ENCODE measurements at regions not wholly inside any gene's neighbourhood (a gene's known extent, or its start where the extent isn't known, plus 50 kb on each side); places are given as distances from the start of the nearest gene placed in this dataset.
A peak's percentile ranks its signal among the peaks of the same experiment; 100 is the strongest.

DNA sequence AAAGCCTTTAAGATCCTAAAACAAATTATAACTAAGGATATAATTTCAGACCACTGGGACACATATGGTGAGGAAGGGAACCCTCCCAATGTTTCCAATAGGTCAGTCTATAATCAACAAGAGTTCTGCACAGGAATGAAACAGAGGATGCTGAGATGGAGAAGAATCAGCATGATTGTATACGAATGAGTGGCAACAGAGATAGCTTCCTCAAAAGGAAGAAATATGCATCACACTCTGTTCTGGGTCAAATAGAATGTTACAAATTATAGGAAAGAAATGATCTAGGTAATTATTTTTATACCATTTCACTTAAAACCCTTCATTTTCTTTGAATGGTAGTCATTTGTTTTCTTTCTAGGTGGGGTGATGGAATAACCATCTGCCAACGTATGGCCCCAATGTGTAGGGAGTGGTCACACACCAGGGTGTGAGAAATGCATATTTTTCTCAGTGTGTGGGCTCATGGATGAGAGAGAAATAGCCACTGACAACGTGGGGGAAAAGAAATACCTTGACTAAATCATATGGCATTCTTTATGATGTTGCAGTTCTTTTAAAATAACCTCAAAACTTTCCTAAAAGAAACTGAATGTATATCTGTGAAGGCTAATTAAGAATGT lies 104.6 kb upstream of the IVNS1ABP start:
- H3K27me3 ChIP-seq (ENCODE audit: low read length), result no peaks in the 10 kb centered on the region
- no peak overlapping the region for H2AFZ ChIP-seq (ENCODE audit: low read length)
- CTCF ChIA-PET, result no interaction called here
- BruUV-seq (replicated peaks), result no TSS peak
- H3F3A ChIP-seq (ENCODE audit: low read length, unreplicated experiment), result no peaks in the 10 kb centered on the region
- no peak for ATAC-seq
- intact Hi-C loops (cut with micrococcal nuclease), result no loop called here
- H3K36me3 ChIP-seq (ENCODE audit: low read depth, low read length), result no peaks in the 10 kb centered on the region
- H3K79me2 ChIP-seq (ENCODE audit: low read length), result no peaks in the 10 kb centered on the region
- POLR2A ChIA-PET (ENCODE audit: unreplicated experiment), result no interaction called here
- H3K27ac ChIP-seq (ENCODE audit: low read length), result no peak overlapping the region
- no peaks in the 10 kb centered on the region for H3K9me3 ChIP-seq (ENCODE audit: low read length)
- no peak overlapping the region for H3K9ac ChIP-seq (ENCODE audit: low read length)
- H3K4me3 ChIP-seq (ENCODE audit: low read length), result no peak overlapping the region
- no peaks in the 10 kb centered on the region for H4K20me1 ChIP-seq (ENCODE audit: low read length)
- no peak overlapping the region for H3K4me2 ChIP-seq (ENCODE audit: low read length)
- no peak for DNase-seq
- TF ChIP-seq, protein P1, sequence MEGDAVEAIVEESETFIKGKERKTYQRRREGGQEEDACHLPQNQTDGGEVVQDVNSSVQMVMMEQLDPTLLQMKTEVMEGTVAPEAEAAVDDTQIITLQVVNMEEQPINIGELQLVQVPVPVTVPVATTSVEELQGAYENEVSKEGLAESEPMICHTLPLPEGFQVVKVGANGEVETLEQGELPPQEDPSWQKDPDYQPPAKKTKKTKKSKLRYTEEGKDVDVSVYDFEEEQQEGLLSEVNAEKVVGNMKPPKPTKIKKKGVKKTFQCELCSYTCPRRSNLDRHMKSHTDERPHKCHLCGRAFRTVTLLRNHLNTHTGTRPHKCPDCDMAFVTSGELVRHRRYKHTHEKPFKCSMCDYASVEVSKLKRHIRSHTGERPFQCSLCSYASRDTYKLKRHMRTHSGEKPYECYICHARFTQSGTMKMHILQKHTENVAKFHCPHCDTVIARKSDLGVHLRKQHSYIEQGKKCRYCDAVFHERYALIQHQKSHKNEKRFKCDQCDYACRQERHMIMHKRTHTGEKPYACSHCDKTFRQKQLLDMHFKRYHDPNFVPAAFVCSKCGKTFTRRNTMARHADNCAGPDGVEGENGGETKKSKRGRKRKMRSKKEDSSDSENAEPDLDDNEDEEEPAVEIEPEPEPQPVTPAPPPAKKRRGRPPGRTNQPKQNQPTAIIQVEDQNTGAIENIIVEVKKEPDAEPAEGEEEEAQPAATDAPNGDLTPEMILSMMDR (conservative IDR thresholded peaks at IDR 0.05; ENCODE audit: low read depth, low read length), result no peak
- TF ChIP-seq EZH2phosphoT487 (IDR thresholded peaks at IDR 0.05; ENCODE audit: borderline replicate concordance, low read length), result no peak
- TF ChIP-seq EZH2 (IDR thresholded peaks at IDR 0.05; ENCODE audit: low read length, unreplicated experiment), result no peak
- no peaks in the 10 kb centered on the region for H3K9me2 ChIP-seq (replicated peaks; ENCODE audit: low read length)
- H3K4me1 ChIP-seq (ENCODE audit: insufficient read depth, low read length), result no peaks in the 10 kb centered on the region

GRCh38 chr1:185420588-185421081 lies 103.6 kb upstream of the IVNS1ABP start:
- ATAC-seq, result no peak
- POLR2A ChIA-PET (ENCODE audit: unreplicated experiment), result no interaction called here
- Histone ChIP-seq H3K27ac (ENCODE audit: low read length) (no peak overlapping the region), H3K79me2 (ENCODE audit: low read length) (no peaks in the 10 kb centered on the region), H3K36me3 (ENCODE audit: low read depth, low read length) (no peaks in the 10 kb centered on the region), H3K27me3 (ENCODE audit: low read length) (no peaks in the 10 kb centered on the region), H3K4me1 (ENCODE audit: insufficient read depth, low read length) (no peaks in the 10 kb centered on the region), H3K4me3 (ENCODE audit: low read length) (no peak overlapping the region), H3K9me2 (replicated peaks; ENCODE audit: low read length) (no peaks in the 10 kb centered on the region), H3F3A (ENCODE audit: low read length, unreplicated experiment) (no peaks in the 10 kb centered on the region), H3K9me3 (ENCODE audit: low read length) (no peaks in the 10 kb centered on the region), H4K20me1 (ENCODE audit: low read length) (no peaks in the 10 kb centered on the region), H2AFZ (ENCODE audit: low read length) (no peak overlapping the region), H3K4me2 (ENCODE audit: low read length) (no peak overlapping the region), H3K9ac (ENCODE audit: low read length) (no peak overlapping the region)
- no TSS peak for BruUV-seq (replicated peaks)
- intact Hi-C loops (cut with micrococcal nuclease), result no loop called here
- CTCF ChIA-PET, result no interaction called here
- DNase-seq, result no peak
- TF ChIP-seq EZH2 (IDR thresholded peaks at IDR 0.05; ENCODE audit: low read length, unreplicated experiment), result no peak
- TF ChIP-seq EZH2phosphoT487 (IDR thresholded peaks at IDR 0.05; ENCODE audit: borderline replicate concordance, low read length), result no peak
- TF ChIP-seq, protein P1 (conservative IDR thresholded peaks at IDR 0.05; ENCODE audit: low read depth, low read length), result no peak

DNA sequence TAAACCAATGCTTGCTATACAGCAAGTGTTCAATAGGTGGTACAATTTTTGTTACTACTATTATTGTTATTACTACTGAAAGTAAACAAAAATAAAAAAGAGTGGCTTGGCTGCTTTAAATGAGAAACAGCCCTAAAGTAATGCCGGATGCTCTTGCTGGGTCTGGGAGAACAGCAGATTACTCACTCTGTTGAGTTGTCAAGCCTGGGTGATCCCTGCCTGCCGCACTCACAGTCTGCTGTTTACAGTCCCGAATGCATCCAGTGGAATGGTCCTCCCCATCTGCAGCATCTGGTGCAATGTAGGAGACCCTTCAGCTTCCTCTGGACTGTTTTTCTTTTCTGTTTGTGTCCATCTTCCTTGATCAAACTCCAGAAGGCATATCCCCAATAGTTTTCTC lies 102.7 kb upstream of the IVNS1ABP start:
- Histone ChIP-seq H3K79me2 (ENCODE audit: low read length) (no peaks in the 10 kb centered on the region), H3K4me3 (ENCODE audit: low read length) (no peak overlapping the region), H3K4me1 (ENCODE audit: insufficient read depth, low read length) (no peaks in the 10 kb centered on the region), H3K9ac (ENCODE audit: low read length) (no peak overlapping the region), H4K20me1 (ENCODE audit: low read length) (no peaks in the 10 kb centered on the region), H3K36me3 (ENCODE audit: low read depth, low read length) (no peaks in the 10 kb centered on the region), H3K27ac (ENCODE audit: low read length) (no peak overlapping the region), H3F3A (ENCODE audit: low read length, unreplicated experiment) (no peaks in the 10 kb centered on the region), H3K27me3 (ENCODE audit: low read length) (no peaks in the 10 kb centered on the region), H3K9me3 (ENCODE audit: low read length) (no peaks in the 10 kb centered on the region), H3K4me2 (ENCODE audit: low read length) (no peak overlapping the region), H2AFZ (ENCODE audit: low read length) (no peak overlapping the region), H3K9me2 (replicated peaks; ENCODE audit: low read length) (no peaks in the 10 kb centered on the region)
- intact Hi-C loops (cut with micrococcal nuclease), result no loop called here
- BruUV-seq (replicated peaks), result no TSS peak
- ChIA-PET CTCF (no interaction called here), POLR2A (ENCODE audit: unreplicated experiment) (no interaction called here)
- peak; percentile 2 for DNase-seq
- TF ChIP-seq EZH2 (IDR thresholded peaks at IDR 0.05; ENCODE audit: low read length, unreplicated experiment) (no peak), EZH2phosphoT487 (IDR thresholded peaks at IDR 0.05; ENCODE audit: borderline replicate concordance, low read length) (no peak)
- TF ChIP-seq, protein P1 (conservative IDR thresholded peaks at IDR 0.05; ENCODE audit: low read depth, low read length), result no peak
- no peak for ATAC-seq

Data from PC-3 (cell line).